H1 (cell line): ENCODE measurements at regions not wholly inside any gene's neighbourhood (a gene's known extent, or its start where the extent isn't known, plus 50 kb on each side); places are given as distances from the start of the nearest gene placed in this dataset.

Experiments used
- CTCF ChIA-PET: fragments of 300-600 bp; sonication (Branson Sonifier 250); formaldehyde crosslinking; loops from one replicate; lab custom pipeline; 2021; ENCODE audit not compliant: partially characterized antibody; lab: Charles Lee
- POLR2A ChIA-PET: fragments of 300-600 bp; sonication (Branson Sonifier 250); formaldehyde crosslinking; loops from one replicate; lab custom pipeline; 2021; ENCODE audit warnings: inconsistent platforms; ENCODE audit not compliant: partially characterized antibody; lab: Charles Lee
- DNase-seq, 2 experiments: peaks; one replicate each; pipeline versions ENCODE4 v3.0.0 to v3.0.0-alpha.2; 2010 to 2022; ENCODE audit warnings: low spot score in 2 of 2, low read depth in 1 of 2, mixed read lengths in 1 of 2
- FAIRE-seq: peaks from 2 replicates; lab custom pipeline; 2011; peaks lifted over from hg19 to GRCh38; lab: Jason Lieb, UNC
- H2AFZ ChIP-seq: 2 replicates; pipeline ENCODE4 v1.8.1; 2012; ENCODE audit warnings: low read length, inconsistent platforms
- H2AK5ac ChIP-seq: 2 replicates; pipeline ENCODE4 v1.6.1; 2013; ENCODE audit warnings: low read depth, low read length
- H2BK120ac ChIP-seq: replicated peaks from 2 replicates; pipeline ENCODE3; 2013; ENCODE audit warnings: low read depth, low read length, inconsistent platforms
- H2BK12ac ChIP-seq: 2 replicates; pipeline ENCODE4 v1.6.1; 2013; ENCODE audit warnings: low read depth, low read length
- H2BK15ac ChIP-seq: 2 replicates; pipeline ENCODE4 v1.6.1; 2013; ENCODE audit warnings: low read length
- H2BK20ac ChIP-seq: 2 replicates; pipeline ENCODE4 v1.6.1; 2013; ENCODE audit warnings: low read length
- H2BK5ac ChIP-seq: 2 replicates; pipeline ENCODE4 v1.6.1; 2013; ENCODE audit warnings: low read depth, low read length
- H3K14ac ChIP-seq: 2 replicates; pipeline ENCODE4 v1.6.1; 2013; ENCODE audit warnings: inconsistent platforms; ENCODE audit not compliant: insufficient read length
- H3K18ac ChIP-seq: 2 replicates; pipeline ENCODE4 v1.6.1; 2013; ENCODE audit warnings: low read length; ENCODE audit errors: extremely low read depth
- H3K23ac ChIP-seq: 2 replicates; pipeline ENCODE4 v1.6.1; 2013; ENCODE audit warnings: inconsistent platforms; ENCODE audit not compliant: insufficient read length
- H3K23me2 ChIP-seq: 2 replicates; pipeline ENCODE4 v1.6.1; 2013; ENCODE audit warnings: low read depth, low read length
- H3K27ac ChIP-seq: 2 replicates; pipeline ENCODE4 v1.6.1; 2011; ENCODE audit warnings: low read depth, low read length, inconsistent platforms
- H3K27me3 ChIP-seq, 4 experiments: replicated peaks in 1 of 4; 1 replicate in 1 of 4; 2 replicates in 3 of 4; pipeline versions ENCODE4 v1.6.1 to v1.8.1; 2011 to 2013; ENCODE audit warnings: low read length in 3 of 4, mild to moderate bottlenecking in 3 of 4, inconsistent platforms in 2 of 4, mixed read lengths in 2 of 4, moderate library complexity in 1 of 4; ENCODE audit not compliant: control insufficient read depth in 3 of 4, insufficient read depth in 3 of 4; ENCODE audit errors: extremely low read depth in 1 of 4
- H3K36me3 ChIP-seq, 4 experiments: 2 replicates each; pipeline versions ENCODE4 v1.6.1 to v1.8.1; 2011 to 2013; ENCODE audit warnings: mild to moderate bottlenecking in 4 of 4, low read length in 3 of 4, moderate library complexity in 2 of 4, control low read depth in 1 of 4, inconsistent platforms in 1 of 4; ENCODE audit not compliant: insufficient read depth in 4 of 4, control insufficient read depth in 2 of 4
- H3K4ac ChIP-seq: replicated peaks from 2 replicates; pipeline ENCODE3; 2013; ENCODE audit warnings: low read length, low read depth, mixed read lengths, inconsistent platforms; ENCODE audit not compliant: insufficient read length
- H3K4me1 ChIP-seq, 4 experiments: replicated peaks in 1 of 4; 1 replicate in 1 of 4; 2 replicates in 3 of 4; pipeline versions ENCODE4 v1.6.1 to v1.8.1; 2011 to 2013; ENCODE audit warnings: low read length in 3 of 4, inconsistent platforms in 2 of 4, mixed read lengths in 1 of 4; ENCODE audit not compliant: insufficient read depth in 4 of 4, control insufficient read depth in 3 of 4
- H3K4me2 ChIP-seq, 2 experiments: 2 replicates each; pipeline versions ENCODE4 v1.6.1 to v1.8.1; 2011 to 2013; ENCODE audit warnings: low read depth in 2 of 2, low read length in 2 of 2, control low read depth in 1 of 2, inconsistent platforms in 1 of 2, mild to moderate bottlenecking in 1 of 2; ENCODE audit not compliant: insufficient read depth in 1 of 2
- H3K4me3 ChIP-seq, 4 experiments: fragments of 200-600, 300-600 bp in 1 of 4; sonication (generic), shearing (Covaris generic), sonication (Bioruptor Twin) in 1 of 4; 2 replicates each; pipeline versions ENCODE4 v1.5.1 to v1.8.1; 2011 to 2016; ENCODE audit warnings: low read length in 4 of 4, low read depth in 3 of 4, control low read depth in 2 of 4, inconsistent platforms in 2 of 4, mild to moderate bottlenecking in 2 of 4, mixed read lengths in 1 of 4, moderate library complexity in 1 of 4; ENCODE audit not compliant: insufficient read depth in 2 of 4; ENCODE audit errors: extremely low read depth in 1 of 4
- H3K56ac ChIP-seq: replicated peaks from 2 replicates; pipeline ENCODE3; 2013; ENCODE audit warnings: low read depth, mild to moderate bottlenecking, mixed read lengths, low read length, inconsistent platforms; ENCODE audit not compliant: insufficient read length
- H3K79me1 ChIP-seq: 2 replicates; pipeline ENCODE4 v1.6.1; 2013; ENCODE audit warnings: low read depth, low read length, control low read depth
- H3K79me2 ChIP-seq, 2 experiments: 2 replicates each; pipeline versions ENCODE4 v1.6.1 to v1.8.1; 2012 to 2013; ENCODE audit warnings: low read length in 2 of 2, mild to moderate bottlenecking in 2 of 2, inconsistent platforms in 1 of 2; ENCODE audit not compliant: insufficient read depth in 2 of 2, control insufficient read depth in 1 of 2
- H3K9ac ChIP-seq, 4 experiments: replicated peaks in 1 of 4; 1 replicate in 1 of 4; 2 replicates in 3 of 4; pipeline versions ENCODE4 v1.6.1 to v1.8.1; 2011 to 2013; ENCODE audit warnings: low read depth in 3 of 4, low read length in 3 of 4, control low read depth in 2 of 4, mild to moderate bottlenecking in 2 of 4, moderate library complexity in 2 of 4, inconsistent platforms in 1 of 4; ENCODE audit errors: extremely low read depth in 1 of 4
- H3K9me3 ChIP-seq, 2 experiments: 2 replicates each; pipeline versions ENCODE4 v1.6.1 to v1.8.1; 2012 to 2013; ENCODE audit warnings: mild to moderate bottlenecking in 2 of 2, moderate library complexity in 2 of 2, control low read depth in 1 of 2, inconsistent platforms in 1 of 2, low read depth in 1 of 2, low read length in 1 of 2, mixed read lengths in 1 of 2; ENCODE audit not compliant: insufficient read depth in 2 of 2
- H4K20me1 ChIP-seq, 2 experiments: replicated peaks in 1 of 2; 2 replicates each; pipeline versions ENCODE3 to v1.8.1; 2011 to 2013; ENCODE audit warnings: inconsistent platforms in 2 of 2, low read length in 2 of 2, mild to moderate bottlenecking in 1 of 2; ENCODE audit not compliant: insufficient read depth in 2 of 2, control insufficient read depth in 1 of 2
- H4K5ac ChIP-seq: 2 replicates; pipeline ENCODE4 v1.6.1; 2013; ENCODE audit warnings: low read length, low read depth, mixed read lengths, inconsistent platforms; ENCODE audit not compliant: insufficient read length
- H4K8ac ChIP-seq: 2 replicates; pipeline ENCODE4 v1.8.0; 2013; ENCODE audit warnings: mild to moderate bottlenecking, moderate library complexity, low read length, inconsistent platforms; ENCODE audit not compliant: insufficient read depth; ENCODE audit errors: extremely low read depth
- H4K91ac ChIP-seq: replicated peaks from 2 replicates; pipeline ENCODE3; 2013; ENCODE audit warnings: low read length, mixed read lengths, inconsistent platforms; ENCODE audit not compliant: insufficient read length
- WGBS, 2 experiments: shearing (Covaris generic) in 1 of 2; methylation state at CpG; one replicate each; pipeline versions ENCODE4 v1.1.6 to v1.1.7; 2013 to 2015; ENCODE audit warnings: low lambda C conversion rate in 2 of 2, mixed read lengths in 2 of 2, inconsistent platforms in 1 of 2, low coverage in 1 of 2, missing lambda C conversion rate in 1 of 2; ENCODE audit not compliant: insufficient replicate concordance in 2 of 2, insufficient coverage in 1 of 2, insufficient read length in 1 of 2; ENCODE audit errors: extremely low coverage in 1 of 2, missing lambda C conversion rate in 1 of 2; 5-methylcytosine and 5-hydroxymethylcytosine counted together

DNA sequence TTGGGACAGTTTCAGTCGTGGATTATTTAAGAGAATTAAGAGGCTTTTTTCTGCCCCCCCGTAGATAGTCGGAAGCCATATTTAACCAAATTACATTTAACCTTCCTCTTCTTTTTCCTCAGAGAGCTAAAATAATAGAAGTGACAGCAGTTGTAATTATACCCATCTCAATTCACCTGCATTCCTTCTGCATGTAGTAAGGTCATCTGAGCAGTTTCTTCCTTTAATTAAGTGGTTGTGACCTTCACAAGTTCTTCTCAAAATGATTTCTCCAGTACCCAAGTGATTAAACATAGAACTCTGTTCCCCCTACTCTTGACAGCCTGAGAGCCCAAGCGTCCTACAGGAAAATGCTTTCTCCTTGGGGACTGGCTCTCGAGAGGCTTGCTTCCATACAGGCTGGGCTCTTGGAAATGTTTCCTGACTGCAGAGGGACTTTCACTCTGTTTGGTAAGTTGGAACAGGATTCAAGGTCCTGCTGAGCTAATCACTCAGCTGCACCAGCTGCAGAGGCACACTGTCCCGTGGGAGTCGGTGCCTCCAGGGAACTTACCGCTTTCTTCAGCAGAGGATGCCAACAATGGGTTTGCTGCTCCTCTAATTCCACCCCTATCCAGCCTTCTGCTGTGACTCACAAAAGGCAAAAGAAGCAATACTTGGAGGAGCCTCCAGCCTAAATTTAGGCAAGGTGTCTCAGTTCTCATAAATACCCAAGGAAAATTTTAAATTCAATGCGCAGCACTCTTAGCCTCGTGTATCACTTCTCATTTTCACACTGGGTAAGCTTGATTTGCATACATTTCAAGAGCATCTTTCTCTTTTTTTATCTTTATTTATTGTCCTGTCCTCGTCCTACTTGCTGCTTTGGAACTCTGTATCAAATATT lies 414.9 kb downstream of the KIF16B start:
- Histone ChIP-seq H2AK5ac (no peak overlapping the region), H3K4me3 (no peak overlapping the region), H3K4me2 (no peak overlapping the region), H4K8ac (no peak overlapping the region), H3K9me3 (0 out of 4 replicates have a peak, but pooled peaks cover 0 to 4% of the 10 kb centered on the region in 2 experiments), H3K9ac (no peak overlapping the region), H4K20me1 (no peaks in the 10 kb centered on the region), H3K18ac (no peak overlapping the region), H2BK20ac (no peak overlapping the region), H3K23ac (no peak overlapping the region), H2BK12ac (no peak overlapping the region), H3K4ac (no peak overlapping the region), H3K4me1 (no peaks in the 10 kb centered on the region), H3K27me3 (no peaks in the 10 kb centered on the region), H3K27ac (no peak overlapping the region), H2BK5ac (no peak overlapping the region), H3K23me2 (no peaks in the 10 kb centered on the region), H3K79me1 (no peaks in the 10 kb centered on the region), H4K91ac (no peak overlapping the region), H3K79me2 (no peaks in the 10 kb centered on the region), H3K14ac (no peak overlapping the region), H2BK15ac (no peak overlapping the region), H2BK120ac (no peak overlapping the region), H3K56ac (no peak overlapping the region), H2AFZ (peak overlapping the region; percentile 29; the same call in 1 of the 2 replicates), H4K5ac (no peak overlapping the region), H3K36me3 (no peaks in the 10 kb centered on the region)
- no peak for FAIRE-seq
- ChIA-PET CTCF (no interaction called here), POLR2A (no interaction called here)
- DNase-seq, result no peak
- 92% methylated on average over 11 of the region's 11 CpGs; no CpG with 5 or more reads in 1 of the 2 experiments for WGBS, 2 experiments
